Astrocyte (in vitro differentiated cells and primary cell): ENCODE measurements at regions not wholly inside any gene's neighbourhood (a gene's known extent, or its start where the extent isn't known, plus 50 kb on each side); places are given as distances from the start of the nearest gene placed in this dataset.
A peak's percentile ranks its signal among the peaks of the same experiment; 100 is the strongest.

ENCODE experiments used
- DNase-seq: peaks from one replicate; pipeline ENCODE4 v3.0.0-alpha.2; 2010; ENCODE audit warnings: low read depth
- FAIRE-seq: peaks from 2 replicates; lab custom pipeline; 2011; peaks lifted over from hg19 to GRCh38; lab: Jason Lieb, UNC
- H2AFZ ChIP-seq: 2 replicates; pipeline ENCODE4 v1.6.0; 2012; ENCODE audit warnings: low read depth, low read length, inconsistent platforms
- H3K27ac ChIP-seq: 2 replicates; pipeline ENCODE4 v1.5.1; 2011; ENCODE audit warnings: low read depth, low read length, inconsistent platforms
- H3K27me3 ChIP-seq: 2 replicates; pipeline ENCODE4 v1.6.0; 2011; ENCODE audit warnings: low read length, inconsistent platforms; ENCODE audit not compliant: insufficient read depth
- H3K36me3 ChIP-seq: 2 replicates; pipeline ENCODE4 v1.5.1; 2011; ENCODE audit warnings: low read length, inconsistent platforms; ENCODE audit not compliant: insufficient read depth
- H3K4me1 ChIP-seq: 2 replicates; pipeline ENCODE4 v1.5.1; 2011; ENCODE audit warnings: low read length, inconsistent platforms; ENCODE audit not compliant: insufficient read depth
- H3K4me2 ChIP-seq: 2 replicates; pipeline ENCODE4 v1.6.0; 2012; ENCODE audit warnings: low read length, inconsistent platforms
- H3K4me3 ChIP-seq: 2 replicates; pipeline ENCODE4 v1.5.1; 2011; ENCODE audit warnings: low read depth, mild to moderate bottlenecking, low read length, inconsistent platforms; ENCODE audit not compliant: insufficient read depth
- H3K79me2 ChIP-seq: 2 replicates; pipeline ENCODE4 v1.6.0; 2012; ENCODE audit warnings: mild to moderate bottlenecking, low read length, inconsistent platforms; ENCODE audit not compliant: insufficient read depth
- H3K9ac ChIP-seq: 2 replicates; pipeline ENCODE4 v1.6.0; 2012; ENCODE audit warnings: mild to moderate bottlenecking, low read length, inconsistent platforms
- H3K9me3 ChIP-seq: 2 replicates; pipeline ENCODE4 v1.5.1; 2012; ENCODE audit warnings: low read depth, mild to moderate bottlenecking, low read length, inconsistent platforms; ENCODE audit not compliant: insufficient read depth
- H4K20me1 ChIP-seq: 2 replicates; pipeline ENCODE4 v1.6.0; 2012; ENCODE audit warnings: low read length, inconsistent platforms; ENCODE audit not compliant: insufficient read depth
- H3K27ac Mint-ChIP-seq: one replicate; pipeline ENCODE4 v1.8.0; 2021; ENCODE audit warnings: mild to moderate bottlenecking, mixed read lengths; ENCODE audit not compliant: unreplicated experiment
- H3K27me3 Mint-ChIP-seq: one replicate; pipeline ENCODE4 v1.8.0; 2021; ENCODE audit warnings: low read depth, mixed read lengths; ENCODE audit not compliant: unreplicated experiment
- H3K36me3 Mint-ChIP-seq: one replicate; pipeline ENCODE4 v1.8.0; 2021; ENCODE audit warnings: low read depth, mixed read lengths; ENCODE audit not compliant: unreplicated experiment
- H3K4me1 Mint-ChIP-seq: one replicate; pipeline ENCODE4 v1.8.0; 2021; ENCODE audit warnings: low read depth, mixed read lengths; ENCODE audit not compliant: unreplicated experiment
- H3K4me3 Mint-ChIP-seq: one replicate; pipeline ENCODE4 v1.8.0; 2021; ENCODE audit warnings: mild to moderate bottlenecking, moderate library complexity, mixed read lengths; ENCODE audit not compliant: unreplicated experiment
- H3K9me3 Mint-ChIP-seq: one replicate; pipeline ENCODE4 v1.8.0; 2021; ENCODE audit warnings: mild to moderate bottlenecking, mixed read lengths; ENCODE audit not compliant: unreplicated experiment
- CTCF ChIP-seq: IDR thresholded peaks from 2 replicates; pipeline ENCODE4 v1.5.1; 2011; ENCODE audit warnings: low read depth, mild to moderate bottlenecking, inconsistent platforms, low read length, moderate library complexity; ENCODE audit not compliant: insufficient read depth
- EZH2 ChIP-seq: IDR thresholded peaks from 2 replicates; pipeline ENCODE4 v1.6.1; 2012; ENCODE audit warnings: mild to moderate bottlenecking, low read length, inconsistent platforms; ENCODE audit not compliant: insufficient read depth

- Histone ChIP-seq H3K4me1 (no peaks in the 10 kb centered on the region), H3K9ac (no peak overlapping the region), H2AFZ (no peak overlapping the region), H3K79me2 (no peaks in the 10 kb centered on the region), H4K20me1 (no peaks in the 10 kb centered on the region), H3K9me3 (no peaks in the 10 kb centered on the region), H3K27me3 (no peaks in the 10 kb centered on the region), H3K4me3 (no peak overlapping the region), H3K27ac (no peak overlapping the region), H3K36me3 (no peaks in the 10 kb centered on the region), H3K4me2 (no peak overlapping the region)
- H3K4me3 Mint-ChIP-seq = no peak overlapping the region
- DNase-seq (no peak), FAIRE-seq (no peak)
- no peak overlapping the region for H3K27ac Mint-ChIP-seq
- no peaks in the 10 kb centered on the region for H3K36me3 Mint-ChIP-seq
- H3K4me1 Mint-ChIP-seq = no peaks in the 10 kb centered on the region
- no peaks in the 10 kb centered on the region for H3K27me3 Mint-ChIP-seq
- no peak for TF ChIP-seq EZH2
- peak; percentile 42 for TF ChIP-seq CTCF
- H3K9me3 Mint-ChIP-seq = no peaks in the 10 kb centered on the region
Measured at GRCh38 chr3:21170964-21171363, 580.0 kb downstream of the ZNF385D start.

DNA sequence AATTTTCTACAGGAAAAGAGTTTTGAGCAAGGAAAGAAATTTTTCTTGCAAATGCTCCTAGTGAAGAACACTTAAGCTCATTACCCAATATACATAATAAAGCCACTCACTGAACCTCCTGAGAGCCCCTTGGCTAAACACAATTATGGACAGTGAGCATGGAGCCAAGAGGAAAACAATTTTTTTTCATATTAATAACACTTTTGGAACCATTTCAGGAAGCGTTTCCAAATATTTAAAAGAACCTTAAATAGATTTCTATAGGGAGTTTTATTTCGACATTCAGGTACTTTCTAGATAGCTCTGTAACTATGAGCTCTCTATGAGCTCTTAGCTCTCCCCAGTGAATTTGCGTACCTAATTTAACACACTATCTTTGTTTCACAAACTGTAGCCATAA is 581.1 kb downstream of the ZNF385D start:
- H3K27ac Mint-ChIP-seq = no peak overlapping the region
- no peaks in the 10 kb centered on the region for H3K27me3 ChIP-seq
- no peak for TF ChIP-seq EZH2
- TF ChIP-seq CTCF = no peak

DNA sequence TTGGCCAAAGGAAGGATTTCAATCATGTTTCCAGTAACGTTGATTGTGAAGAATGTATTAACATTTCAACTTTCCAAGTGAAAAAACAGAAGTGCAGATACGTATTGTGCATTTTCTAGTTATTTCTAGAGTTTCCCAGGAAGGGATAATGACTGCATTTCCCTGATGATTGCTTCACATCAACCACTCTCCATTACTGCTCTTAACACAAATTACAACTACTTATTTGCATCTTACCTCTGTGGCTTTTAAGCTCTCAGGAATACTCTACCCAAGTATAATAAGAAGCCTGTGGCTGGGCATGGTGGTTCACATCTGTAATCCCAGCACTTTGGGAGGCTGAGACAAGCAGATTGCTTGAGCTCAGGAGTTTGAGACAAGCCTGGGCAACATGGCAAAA is 582.5 kb downstream of the ZNF385D start:
- H3K36me3 Mint-ChIP-seq = no peaks in the 10 kb centered on the region
- FAIRE-seq (no peak), DNase-seq (no peak)
- no peaks in the 10 kb centered on the region for H4K20me1 ChIP-seq
- H3K4me2 ChIP-seq = no peak overlapping the region
- no peaks in the 10 kb centered on the region for H3K9me3 ChIP-seq
- no peaks in the 10 kb centered on the region for H3K4me1 ChIP-seq
- H3K79me2 ChIP-seq = no peaks in the 10 kb centered on the region
- no peaks in the 10 kb centered on the region for H3K36me3 ChIP-seq
- H3K27me3 Mint-ChIP-seq = no peaks in the 10 kb centered on the region
- H3K9ac ChIP-seq = no peak overlapping the region
- no peak overlapping the region for H2AFZ ChIP-seq
- no peak overlapping the region for H3K27ac ChIP-seq
- TF ChIP-seq CTCF (no peak), EZH2 (no peak)
- no peaks in the 10 kb centered on the region for H3K27me3 ChIP-seq
- H3K4me1 Mint-ChIP-seq = no peaks in the 10 kb centered on the region
- no peak overlapping the region for H3K27ac Mint-ChIP-seq
- no peaks in the 10 kb centered on the region for H3K9me3 Mint-ChIP-seq
- H3K4me3 ChIP-seq = no peak overlapping the region
- no peak overlapping the region for H3K4me3 Mint-ChIP-seq

More for the DNA sequence above, 581.1 kb downstream of the ZNF385D start:
- Histone ChIP-seq H3K79me2 (no peaks in the 10 kb centered on the region), H3K4me3 (no peak overlapping the region), H3K9me3 (no peaks in the 10 kb centered on the region), H2AFZ (no peak overlapping the region), H3K4me2 (no peak overlapping the region), H4K20me1 (no peaks in the 10 kb centered on the region), H3K36me3 (no peaks in the 10 kb centered on the region), H3K27ac (no peak overlapping the region), H3K9ac (no peak overlapping the region), H3K4me1 (no peaks in the 10 kb centered on the region)
- Mint-ChIP-seq H3K27me3 (no peaks in the 10 kb centered on the region), H3K4me3 (no peak overlapping the region), H3K36me3 (no peaks in the 10 kb centered on the region), H3K9me3 (no peaks in the 10 kb centered on the region), H3K4me1 (no peaks in the 10 kb centered on the region)
- no peak for FAIRE-seq
- no peak for DNase-seq
